Neural progenitor cell (in vitro differentiated cells): ENCODE measurements at regions not wholly inside any gene's neighbourhood (a gene's known extent, or its start where the extent isn't known, plus 50 kb on each side); places are given as distances from the start of the nearest gene placed in this dataset.

Experiments used
- DNase-seq: peaks from one replicate; pipeline ENCODE4 v3.0.0-alpha.2; 2016; ENCODE audit warnings: low spot score
- H2AFZ ChIP-seq: fragments of 200-600 bp; sonication (generic); replicated peaks from 2 replicates; pipeline ENCODE4 v1.6.1; 2016; ENCODE audit warnings: antibody characterized with exemption
- H3F3A ChIP-seq: fragments of 200-600 bp; sonication (generic); 2 replicates; pipeline ENCODE4 v1.6.1; 2016; ENCODE audit warnings: antibody characterized with exemption, low read depth
- H3K27ac ChIP-seq: fragments of 200-600 bp; sonication (generic); 2 replicates; pipeline ENCODE4 v1.5.1; 2016; ENCODE audit warnings: mild to moderate bottlenecking
- H3K27me3 ChIP-seq: fragments of 200-600 bp; sonication (generic); 2 replicates; pipeline ENCODE4 v1.6.1; 2016; ENCODE audit warnings: mild to moderate bottlenecking, moderate library complexity
- H3K36me3 ChIP-seq: fragments of 200-600 bp; sonication (generic); 2 replicates; pipeline ENCODE4 v1.5.1; 2016
- H3K4me1 ChIP-seq: fragments of 200-600 bp; sonication (generic); 2 replicates; pipeline ENCODE4 v1.6.1; 2016; ENCODE audit warnings: mixed run types
- H3K4me2 ChIP-seq: fragments of 200-600 bp; sonication (generic); 2 replicates; pipeline ENCODE4 v1.6.1; 2016
- H3K4me3 ChIP-seq: fragments of 200-600 bp; sonication (generic); 2 replicates; pipeline ENCODE4 v1.5.1; 2016
- H3K79me2 ChIP-seq: fragments of 200-600 bp; sonication (generic); 2 replicates; pipeline ENCODE4 v1.6.1; 2016; ENCODE audit warnings: low read depth
- H3K9ac ChIP-seq: fragments of 200-600 bp; sonication (generic); 2 replicates; pipeline ENCODE4 v1.6.1; 2016
- H3K9me3 ChIP-seq: fragments of 200-600 bp; sonication (generic); 2 replicates; pipeline ENCODE4 v1.5.1; 2016; ENCODE audit warnings: low read depth
- H4K20me1 ChIP-seq: fragments of 200-600 bp; sonication (generic); 2 replicates; pipeline ENCODE4 v1.6.1; 2016; ENCODE audit warnings: low read depth
- H3K27ac Mint-ChIP-seq: 3 replicates; pipeline ENCODE4 v1.8.0; 2021; ENCODE audit warnings: mixed read lengths
- H3K27me3 Mint-ChIP-seq: 2 replicates; pipeline ENCODE4 v1.8.0; 2022; ENCODE audit warnings: low read depth, mild to moderate bottlenecking, inconsistent platforms, moderate library complexity, mixed read lengths; ENCODE audit not compliant: insufficient read depth
- H3K36me3 Mint-ChIP-seq: 3 replicates; pipeline ENCODE4 v1.8.0; 2021; ENCODE audit warnings: mixed read lengths
- H3K4me1 Mint-ChIP-seq: 3 replicates; pipeline ENCODE4 v1.8.0; 2021; ENCODE audit warnings: mixed read lengths
- H3K4me3 Mint-ChIP-seq: 3 replicates; pipeline ENCODE4 v1.8.0; 2021; ENCODE audit warnings: mild to moderate bottlenecking, moderate library complexity, mixed read lengths
- H3K9me3 Mint-ChIP-seq: 3 replicates; pipeline ENCODE4 v1.8.0; 2020; ENCODE audit warnings: mixed read lengths
- CTCF ChIP-seq: fragments of 200-600 bp; sonication (generic); IDR thresholded peaks from 2 replicates; pipeline ENCODE4 v1.5.1; 2017; ENCODE audit warnings: antibody characterized with exemption, mild to moderate bottlenecking
- EZH2 ChIP-seq: fragments of 200-600 bp; sonication (generic); IDR thresholded peaks from 2 replicates; pipeline ENCODE4 v1.6.1; 2017; ENCODE audit warnings: antibody characterized with exemption, mild to moderate bottlenecking, moderate library complexity
- EZH2phosphoT487 ChIP-seq: fragments of 200-600 bp; sonication (generic); IDR thresholded peaks from 2 replicates; pipeline ENCODE4 v1.6.1; 2017; ENCODE audit warnings: antibody characterized with exemption

GRCh38 chr14:82725213-82725612, 1191.6 kb upstream of the SEL1L start:
- H3K9me3 ChIP-seq = no peaks in the 10 kb centered on the region
- H2AFZ ChIP-seq = no peak overlapping the region
- Mint-ChIP-seq H3K4me3 (no peak overlapping the region), H3K9me3 (no peaks in the 10 kb centered on the region), H3K36me3 (no peaks in the 10 kb centered on the region), H3K27me3 (peaks cover 6% of the 10 kb centered on the region), H3K4me1 (peaks cover 9% of the 10 kb centered on the region), H3K27ac (no peak overlapping the region)
- DNase-seq = no peak
- no peaks in the 10 kb centered on the region for H3F3A ChIP-seq
- no peak overlapping the region for H3K4me3 ChIP-seq
- H3K36me3 ChIP-seq = no peaks in the 10 kb centered on the region
- no peak for TF ChIP-seq EZH2phosphoT487
- TF ChIP-seq EZH2 = no peak
- TF ChIP-seq CTCF = no peak
- H3K27me3 ChIP-seq = no peaks in the 10 kb centered on the region
- no peak overlapping the region for H3K4me2 ChIP-seq
- H4K20me1 ChIP-seq = no peaks in the 10 kb centered on the region
- no peaks in the 10 kb centered on the region for H3K79me2 ChIP-seq
- H3K4me1 ChIP-seq = peaks cover 6% of the 10 kb centered on the region
- H3K27ac ChIP-seq = no peak overlapping the region
- no peak overlapping the region for H3K9ac ChIP-seq

- Histone ChIP-seq H3K27me3 (no peaks in the 10 kb centered on the region), H3K4me1 (no peaks in the 10 kb centered on the region), H4K20me1 (no peaks in the 10 kb centered on the region), H3K36me3 (no peaks in the 10 kb centered on the region), H3F3A (no peaks in the 10 kb centered on the region), H3K9me3 (no peaks in the 10 kb centered on the region), H3K4me3 (no peak overlapping the region), H3K9ac (no peak overlapping the region), H3K79me2 (no peaks in the 10 kb centered on the region), H3K4me2 (no peak overlapping the region), H3K27ac (no peak overlapping the region), H2AFZ (no peak overlapping the region)
- no peak overlapping the region for H3K27ac Mint-ChIP-seq
- H3K27me3 Mint-ChIP-seq = no peaks in the 10 kb centered on the region
- H3K36me3 Mint-ChIP-seq = no peaks in the 10 kb centered on the region
- TF ChIP-seq CTCF = no peak
- TF ChIP-seq EZH2 = no peak
- no peak for TF ChIP-seq EZH2phosphoT487
- no peaks in the 10 kb centered on the region for H3K4me1 Mint-ChIP-seq
- no peak overlapping the region for H3K4me3 Mint-ChIP-seq
- no peak for DNase-seq
- H3K9me3 Mint-ChIP-seq = no peaks in the 10 kb centered on the region
Observed at GRCh38 chr14:82731526-82731925, 1197.9 kb upstream of the SEL1L start.

GRCh38 chr14:82740547-82740946, 1206.9 kb upstream of the SEL1L start:
- Histone ChIP-seq H4K20me1 (no peaks in the 10 kb centered on the region), H3K4me3 (no peak overlapping the region), H3K9ac (no peak overlapping the region), H3K27me3 (no peaks in the 10 kb centered on the region), H3K4me1 (no peaks in the 10 kb centered on the region), H3K4me2 (no peak overlapping the region), H2AFZ (no peak overlapping the region), H3K27ac (no peak overlapping the region), H3K9me3 (no peaks in the 10 kb centered on the region), H3K36me3 (no peaks in the 10 kb centered on the region), H3K79me2 (no peaks in the 10 kb centered on the region), H3F3A (no peaks in the 10 kb centered on the region)
- H3K9me3 Mint-ChIP-seq = no peaks in the 10 kb centered on the region
- no peak for DNase-seq
- H3K36me3 Mint-ChIP-seq = no peaks in the 10 kb centered on the region
- no peak overlapping the region for H3K27ac Mint-ChIP-seq
- TF ChIP-seq EZH2phosphoT487 = no peak
- TF ChIP-seq CTCF = no peak
- TF ChIP-seq EZH2 = no peak
- H3K4me1 Mint-ChIP-seq = no peaks in the 10 kb centered on the region
- H3K4me3 Mint-ChIP-seq = no peak overlapping the region
- H3K27me3 Mint-ChIP-seq = no peaks in the 10 kb centered on the region

GRCh38 chr14:82755476-82755875, 1221.8 kb upstream of the SEL1L start:
- Mint-ChIP-seq H3K9me3 (peaks cover 3% of the 10 kb centered on the region), H3K27me3 (no peaks in the 10 kb centered on the region), H3K36me3 (no peaks in the 10 kb centered on the region), H3K4me3 (no peak overlapping the region), H3K27ac (no peak overlapping the region), H3K4me1 (peaks cover 9% of the 10 kb centered on the region)
- peaks cover 6% of the 10 kb centered on the region for H3K4me1 ChIP-seq
- H3K4me2 ChIP-seq = no peak overlapping the region
- H3K27me3 ChIP-seq = no peaks in the 10 kb centered on the region
- no peak overlapping the region for H3K9ac ChIP-seq
- H3K4me3 ChIP-seq = no peak overlapping the region
- no peaks in the 10 kb centered on the region for H3F3A ChIP-seq
- no peaks in the 10 kb centered on the region for H4K20me1 ChIP-seq
- no peak overlapping the region for H2AFZ ChIP-seq
- TF ChIP-seq EZH2phosphoT487 = no peak
- TF ChIP-seq CTCF = no peak
- TF ChIP-seq EZH2 = no peak
- H3K9me3 ChIP-seq = no peaks in the 10 kb centered on the region
- no peaks in the 10 kb centered on the region for H3K79me2 ChIP-seq
- DNase-seq = no peak
- H3K36me3 ChIP-seq = no peaks in the 10 kb centered on the region
- H3K27ac ChIP-seq = no peak overlapping the region
